ENCODE measurements at regions not wholly inside any gene's neighbourhood (a gene's known extent, or its start where the extent isn't known, plus 50 kb on each side); places are given as distances from the start of the nearest gene placed in this dataset.
"Not testable (repeated sequence)": the region's sequence is repeated elsewhere in the genome, so short reads cannot be mapped to it uniquely, and the experiment has no call there.

GRCh38 chr9:106041920-106042319 lies 347.6 kb downstream of the TMEM38B start:
- TF ChIP-seq POLR2A (IDR thresholded peaks at IDR 0.05; ENCODE audit: low read length); GATA1 (IDR thresholded peaks at IDR 0.05; ENCODE audit: low read depth, low read length): not testable (repeated sequence)
